ENCODE measurements at regions not wholly inside any gene's neighbourhood (a gene's known extent, or its start where the extent isn't known, plus 50 kb on each side); places are given as distances from the start of the nearest gene placed in this dataset.

- no peak for DNase-seq
- H3K4me3 ChIP-seq, result no peak overlapping the region
- no peaks in the 10 kb centered on the region for H3K36me3 ChIP-seq
- no peak overlapping the region for H3K27ac ChIP-seq (replicated peaks)
- H3K9me3 ChIP-seq (replicated peaks), result peaks cover 37% of the 10 kb centered on the region
- no peaks in the 10 kb centered on the region for H3K27me3 ChIP-seq (ENCODE audit: low read depth)
- H3K4me1 ChIP-seq, result no peaks in the 10 kb centered on the region
- no peak for TF ChIP-seq CTCF (IDR thresholded peaks at IDR 0.05; ENCODE audit: borderline replicate concordance)
- intact Hi-C loops (cut with micrococcal nuclease), result no loop called here
These were observed 90.5 kb upstream of the FERD3L start for GRCh38 chr7:19235680-19236079.

GRCh38 chr7:19224951-19225350, 79.7 kb upstream of the FERD3L start:
- intact Hi-C loops (cut with micrococcal nuclease), result no loop called here
- DNase-seq, result no peak
- H3K9me3 ChIP-seq (replicated peaks), result peaks cover 17% of the 10 kb centered on the region
- no peak overlapping the region for H3K27ac ChIP-seq (replicated peaks)
- no peaks in the 10 kb centered on the region for H3K4me1 ChIP-seq
- no peak overlapping the region for H3K4me3 ChIP-seq
- H3K36me3 ChIP-seq, result no peaks in the 10 kb centered on the region
- H3K27me3 ChIP-seq (ENCODE audit: low read depth), result no peaks in the 10 kb centered on the region
- no peak for TF ChIP-seq CTCF (IDR thresholded peaks at IDR 0.05; ENCODE audit: borderline replicate concordance)

- no peak overlapping the region for H3K4me3 ChIP-seq
- peaks cover 23% of the 10 kb centered on the region for H3K9me3 ChIP-seq (replicated peaks)
- H3K27ac ChIP-seq (replicated peaks), result no peak overlapping the region
- no peak for TF ChIP-seq CTCF (IDR thresholded peaks at IDR 0.05; ENCODE audit: borderline replicate concordance)
- intact Hi-C loops (cut with micrococcal nuclease), result no loop called here
- no peak for DNase-seq
- no peaks in the 10 kb centered on the region for H3K36me3 ChIP-seq
- H3K4me1 ChIP-seq, result no peaks in the 10 kb centered on the region
- H3K27me3 ChIP-seq (ENCODE audit: low read depth), result no peaks in the 10 kb centered on the region
These were observed 70.2 kb upstream of the FERD3L start for GRCh38 chr7:19215412-19215811.

- no peak overlapping the region for H3K4me3 ChIP-seq
- DNase-seq, result no peak
- peaks cover 19% of the 10 kb centered on the region for H3K9me3 ChIP-seq (replicated peaks)
- no peak for TF ChIP-seq CTCF (IDR thresholded peaks at IDR 0.05; ENCODE audit: borderline replicate concordance)
- H3K36me3 ChIP-seq, result no peaks in the 10 kb centered on the region
- no peak overlapping the region for H3K27ac ChIP-seq (replicated peaks)
- intact Hi-C loops (cut with micrococcal nuclease), result no loop called here
- H3K4me1 ChIP-seq, result no peaks in the 10 kb centered on the region
- H3K27me3 ChIP-seq (ENCODE audit: low read depth), result no peaks in the 10 kb centered on the region
These were observed 68.5 kb upstream of the FERD3L start for GRCh38 chr7:19213746-19214145.

- Histone ChIP-seq H3K27ac (replicated peaks) (no peak overlapping the region), H3K27me3 (ENCODE audit: low read depth) (no peaks in the 10 kb centered on the region), H3K9me3 (replicated peaks) (peaks cover 20% of the 10 kb centered on the region), H3K4me1 (no peaks in the 10 kb centered on the region), H3K36me3 (no peaks in the 10 kb centered on the region), H3K4me3 (no peak overlapping the region)
- intact Hi-C loops (cut with micrococcal nuclease), result no loop called here
- no peak for TF ChIP-seq CTCF (IDR thresholded peaks at IDR 0.05; ENCODE audit: borderline replicate concordance)
- DNase-seq, result no peak
These were observed 65.7 kb upstream of the FERD3L start for GRCh38 chr7:19210893-19211413.
